Activated CD4-positive, alpha-beta T cell treated with anti-CD3 and anti-CD28 coated beads for 36 hours (primary cell): ENCODE measurements at regions not wholly inside any gene's neighbourhood (a gene's known extent, or its start where the extent isn't known, plus 50 kb on each side); places are given as distances from the start of the nearest gene placed in this dataset.

ENCODE experiments used
- ATAC-seq: fragments of 200-7000 bp; cut with Tn5 transposase; one replicate; pipeline ENCODE4 v1.10.0; 2021; ENCODE audit warnings: mild to moderate bottlenecking, moderate library complexity
- CTCF ChIA-PET: fragments of 350-600 bp; sonication (Branson Sonifier 250); formaldehyde crosslinking; loops from one replicate; lab custom pipeline; 2021; ENCODE audit warnings: antibody characterized with exemption; lab: Charles Lee
- POLR2A ChIA-PET: fragments of 350-600 bp; sonication (Branson Sonifier 250); formaldehyde crosslinking; loops from one replicate; lab custom pipeline; 2021; ENCODE audit warnings: antibody characterized with exemption, inconsistent platforms; lab: Charles Lee
- DNase-seq: peaks from one replicate; pipeline ENCODE4 v3.0.0-alpha.2; 2020
- H3K27ac Mint-ChIP-seq: one replicate; pipeline ENCODE4 v1.8.0; 2021; ENCODE audit warnings: mixed read lengths
- H3K27me3 Mint-ChIP-seq: one replicate; pipeline ENCODE4 v1.8.0; 2021; ENCODE audit warnings: mixed read lengths
- H3K36me3 Mint-ChIP-seq: one replicate; pipeline ENCODE4 v1.8.0; 2021; ENCODE audit warnings: low read depth, mixed read lengths
- H3K4me1 Mint-ChIP-seq: one replicate; pipeline ENCODE4 v1.8.0; 2021; ENCODE audit warnings: mixed read lengths
- H3K4me3 Mint-ChIP-seq: one replicate; pipeline ENCODE4 v1.8.0; 2021; ENCODE audit warnings: mild to moderate bottlenecking, moderate library complexity, mixed read lengths
- H3K9me3 Mint-ChIP-seq: one replicate; pipeline ENCODE4 v1.8.0; 2021; ENCODE audit warnings: low read depth, mixed read lengths
- intact Hi-C, 2 experiments: fragments of 100-400 bp; cut with DNase I in 1 of 2; cut with micrococcal nuclease in 1 of 2; formaldehyde crosslinking; loops; one replicate each; pipeline versions ENCODE4 v1.14.2 to v1.15.1; 2022 to 2024; cut with DNase I, micrococcal nuclease

DNA sequence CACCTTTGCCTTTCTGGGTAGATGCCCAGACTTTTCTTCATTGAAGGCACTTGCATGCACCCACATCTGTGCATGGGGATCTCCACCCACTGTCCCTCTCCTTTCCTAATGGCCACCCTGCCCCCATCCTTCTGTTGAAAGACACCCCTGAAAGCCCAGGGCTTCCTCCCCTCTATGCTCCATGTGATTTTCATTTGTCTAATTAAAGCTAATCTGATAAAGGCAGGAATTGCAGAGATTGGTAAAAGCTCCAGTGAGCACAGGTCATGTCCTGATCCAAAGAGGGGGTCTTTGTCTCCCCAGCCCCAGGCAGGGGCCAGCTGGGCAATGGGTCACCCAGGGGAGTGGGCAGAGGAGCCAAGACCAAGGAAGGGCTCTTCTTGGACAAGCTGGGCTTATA, 107.6 kb upstream of the CD82 start:
- no peaks in the 10 kb centered on the region for H3K36me3 Mint-ChIP-seq
- intact Hi-C loops, result no loop called here
- ATAC-seq, result no peak
- no peak overlapping the region for H3K4me3 Mint-ChIP-seq
- DNase-seq, result no peak
- peaks cover 1% of the 10 kb centered on the region for H3K9me3 Mint-ChIP-seq
- H3K27ac Mint-ChIP-seq, result no peak overlapping the region
- no peaks in the 10 kb centered on the region for H3K27me3 Mint-ChIP-seq
- POLR2A ChIA-PET, result interaction anchor here (0.7 kb wide), 1 partner anchor 102 kb away, joined by 3 read pairs; no protein-coding TSS in a partner anchor
- CTCF ChIA-PET, result no interaction called here
- H3K4me1 Mint-ChIP-seq, result no peaks in the 10 kb centered on the region

GRCh38 chr11:44463751-44464150, 101.7 kb upstream of the CD82 start:
- POLR2A ChIA-PET, result no interaction called here
- intact Hi-C loops, result no loop called here
- H3K9me3 Mint-ChIP-seq, result peaks cover 11% of the 10 kb centered on the region
- DNase-seq (no peak), ATAC-seq (no peak)
- no peaks in the 10 kb centered on the region for H3K36me3 Mint-ChIP-seq
- no peak overlapping the region for H3K27ac Mint-ChIP-seq
- no peak overlapping the region for H3K4me3 Mint-ChIP-seq
- no peaks in the 10 kb centered on the region for H3K4me1 Mint-ChIP-seq
- H3K27me3 Mint-ChIP-seq, result peaks cover 6% of the 10 kb centered on the region
- CTCF ChIA-PET, result interaction anchor here (0.7 kb wide), 1 partner anchor 17 kb away, joined by 3 read pairs; no protein-coding TSS in a partner anchor

GRCh38 chr11:44464741-44465140, 100.7 kb upstream of the CD82 start:
- ATAC-seq (no peak), DNase-seq (no peak)
- Mint-ChIP-seq H3K4me3 (no peak overlapping the region), H3K9me3 (peaks cover 11% of the 10 kb centered on the region), H3K27ac (no peak overlapping the region), H3K27me3 (peaks cover 6% of the 10 kb centered on the region), H3K4me1 (no peaks in the 10 kb centered on the region), H3K36me3 (no peaks in the 10 kb centered on the region)
- ChIA-PET POLR2A (no interaction called here), CTCF (no interaction called here)
- intact Hi-C loops, result no loop called here

- peaks cover 11% of the 10 kb centered on the region for H3K27me3 Mint-ChIP-seq
- H3K4me3 Mint-ChIP-seq, result no peak overlapping the region
- no peaks in the 10 kb centered on the region for H3K36me3 Mint-ChIP-seq
Observed at GRCh38 chr11:44466531-44467205, 98.8 kb upstream of the CD82 start.

DNA sequence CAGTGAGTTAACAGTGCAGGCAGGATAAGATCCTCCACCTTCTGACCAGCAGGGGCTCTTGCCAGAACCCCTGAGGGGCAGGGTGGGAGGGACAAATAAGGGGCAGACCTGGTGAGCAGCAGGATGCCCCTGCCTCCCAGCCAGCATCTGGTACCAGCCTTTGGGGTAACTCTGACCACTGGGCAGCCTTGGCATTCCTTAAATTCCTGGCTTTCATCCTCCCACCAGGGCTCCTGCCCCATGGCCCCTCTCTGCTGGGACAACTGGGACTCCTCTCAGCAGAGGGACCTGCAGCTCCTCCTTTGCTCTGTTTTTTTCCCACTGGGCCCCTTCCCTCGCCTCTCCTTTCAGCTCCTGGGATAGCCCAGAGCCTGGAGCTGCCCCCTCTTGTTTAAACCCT, 98.0 kb upstream of the CD82 start:
- H3K27ac Mint-ChIP-seq, result no peak overlapping the region
- H3K36me3 Mint-ChIP-seq, result no peaks in the 10 kb centered on the region
- no peak for DNase-seq
- H3K4me3 Mint-ChIP-seq, result no peak overlapping the region
- no peak for ATAC-seq
- no peaks in the 10 kb centered on the region for H3K4me1 Mint-ChIP-seq
- peaks cover 9% of the 10 kb centered on the region for H3K9me3 Mint-ChIP-seq
- ChIA-PET CTCF (no interaction called here), POLR2A (no interaction called here)
- H3K27me3 Mint-ChIP-seq, result peaks cover 11% of the 10 kb centered on the region
- intact Hi-C loops, result no loop called here

More at GRCh38 chr11:44466531-44467205, 98.8 kb upstream of the CD82 start:
- H3K4me1 Mint-ChIP-seq, result no peaks in the 10 kb centered on the region
- intact Hi-C loops, result no loop called here
- CTCF ChIA-PET, result no interaction called here
- H3K27ac Mint-ChIP-seq, result no peak overlapping the region
- DNase-seq (no peak), ATAC-seq (no peak)
- peaks cover 9% of the 10 kb centered on the region for H3K9me3 Mint-ChIP-seq
- POLR2A ChIA-PET, result no interaction called here

GRCh38 chr11:44467931-44468330, 97.5 kb upstream of the CD82 start:
- ChIA-PET POLR2A (no interaction called here), CTCF (no interaction called here)
- Mint-ChIP-seq H3K4me1 (no peaks in the 10 kb centered on the region), H3K27ac (no peak overlapping the region), H3K9me3 (peaks cover 9% of the 10 kb centered on the region), H3K4me3 (no peak overlapping the region), H3K36me3 (no peaks in the 10 kb centered on the region), H3K27me3 (peaks cover 11% of the 10 kb centered on the region)
- intact Hi-C loops, result no loop called here
- DNase-seq (no peak), ATAC-seq (no peak)

- H3K4me3 Mint-ChIP-seq, result no peak overlapping the region
- no peaks in the 10 kb centered on the region for H3K4me1 Mint-ChIP-seq
- CTCF ChIA-PET, result no interaction called here
- POLR2A ChIA-PET, result no interaction called here
- no peak for DNase-seq
- intact Hi-C loops, result no loop called here
- no peaks in the 10 kb centered on the region for H3K36me3 Mint-ChIP-seq
- H3K27me3 Mint-ChIP-seq, result peaks cover 14% of the 10 kb centered on the region
- ATAC-seq, result no peak
- peaks cover 9% of the 10 kb centered on the region for H3K9me3 Mint-ChIP-seq
- no peak overlapping the region for H3K27ac Mint-ChIP-seq
Observed at GRCh38 chr11:44468345-44468988, 97.0 kb upstream of the CD82 start.

- CTCF ChIA-PET, result no interaction called here
- ATAC-seq (no peak), DNase-seq (no peak)
- intact Hi-C loops, result no loop called here
- Mint-ChIP-seq H3K4me1 (no peaks in the 10 kb centered on the region), H3K27me3 (peaks cover 15% of the 10 kb centered on the region), H3K4me3 (no peak overlapping the region), H3K27ac (no peak overlapping the region), H3K9me3 (peaks cover 7% of the 10 kb centered on the region), H3K36me3 (no peaks in the 10 kb centered on the region)
- POLR2A ChIA-PET, result no interaction called here
Observed at GRCh38 chr11:44469412-44469811, 96.1 kb upstream of the CD82 start.

GRCh38 chr11:44470854-44471253, 94.6 kb upstream of the CD82 start:
- Mint-ChIP-seq H3K9me3 (no peaks in the 10 kb centered on the region), H3K36me3 (no peaks in the 10 kb centered on the region), H3K27ac (no peak overlapping the region), H3K4me1 (no peaks in the 10 kb centered on the region), H3K27me3 (peaks cover 21% of the 10 kb centered on the region), H3K4me3 (no peak overlapping the region)
- ChIA-PET CTCF (no interaction called here), POLR2A (no interaction called here)
- intact Hi-C loops, result no loop called here
- DNase-seq, result no peak
- ATAC-seq, result no peak

GRCh38 chr11:44471603-44472002, 93.9 kb upstream of the CD82 start:
- no peak overlapping the region for H3K27ac Mint-ChIP-seq
- DNase-seq (no peak), ATAC-seq (no peak)
- H3K27me3 Mint-ChIP-seq, result peaks cover 24% of the 10 kb centered on the region
- intact Hi-C loops, result no loop called here
- ChIA-PET CTCF (no interaction called here), POLR2A (no interaction called here)
- no peaks in the 10 kb centered on the region for H3K36me3 Mint-ChIP-seq
- H3K4me3 Mint-ChIP-seq, result no peak overlapping the region
- H3K4me1 Mint-ChIP-seq, result no peaks in the 10 kb centered on the region
- H3K9me3 Mint-ChIP-seq, result no peaks in the 10 kb centered on the region

- intact Hi-C loops, result no loop called here
- DNase-seq (no peak), ATAC-seq (no peak)
- Mint-ChIP-seq H3K4me1 (no peaks in the 10 kb centered on the region), H3K27ac (no peak overlapping the region), H3K36me3 (no peaks in the 10 kb centered on the region), H3K27me3 (peaks cover 27% of the 10 kb centered on the region), H3K4me3 (no peak overlapping the region), H3K9me3 (no peaks in the 10 kb centered on the region)
- CTCF ChIA-PET, result interaction anchor here (0.6 kb wide), 1 partner anchor 396 kb away, joined by 4 read pairs; no protein-coding TSS in a partner anchor
- POLR2A ChIA-PET, result no interaction called here
Observed at GRCh38 chr11:44472916-44473315, 92.5 kb upstream of the CD82 start.

DNA sequence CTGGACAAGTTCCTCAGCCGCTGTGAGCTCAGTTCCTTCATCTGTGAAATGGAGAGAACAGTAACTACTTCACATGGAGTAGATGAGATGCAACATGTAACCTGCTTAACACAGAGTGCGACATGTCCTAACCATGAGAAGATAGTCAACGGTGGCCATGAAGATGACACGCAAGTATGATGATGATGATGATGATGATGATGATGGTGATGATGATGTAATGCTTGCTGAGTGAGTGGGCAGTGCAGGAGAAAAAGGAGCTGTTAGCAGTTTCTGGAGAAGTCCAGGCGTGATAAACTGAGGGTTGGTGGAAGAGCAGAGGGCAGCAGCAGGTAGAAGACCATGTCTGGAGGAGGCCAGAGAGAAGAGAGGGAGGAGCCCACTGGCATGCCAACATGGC, 90.8 kb upstream of the CD82 start:
- no peak overlapping the region for H3K27ac Mint-ChIP-seq
- DNase-seq, result no peak
- POLR2A ChIA-PET, result no interaction called here
- ATAC-seq, result no peak
- H3K9me3 Mint-ChIP-seq, result no peaks in the 10 kb centered on the region
- intact Hi-C loops, result no loop called here
- H3K4me1 Mint-ChIP-seq, result no peaks in the 10 kb centered on the region
- H3K4me3 Mint-ChIP-seq, result no peak overlapping the region
- no peaks in the 10 kb centered on the region for H3K36me3 Mint-ChIP-seq
- CTCF ChIA-PET, result interaction anchor here (1.7 kb wide), 1 partner anchor 189 kb away, joined by 5 read pairs; no protein-coding TSS in a partner anchor
- H3K27me3 Mint-ChIP-seq, result peaks cover 27% of the 10 kb centered on the region
